K562 (cell line): ENCODE measurements at regions not wholly inside any gene's neighbourhood (a gene's known extent, or its start where the extent isn't known, plus 50 kb on each side); places are given as distances from the start of the nearest gene placed in this dataset.

Experiments used
- CREM ChIP-seq: IDR thresholded peaks from 2 replicates; pipeline ENCODE4 v1.6.1; 2014; ENCODE audit warnings: antibody characterized with exemption, low read depth
- ESRRA ChIP-seq: fragments of 450-650 bp; IDR thresholded peaks from 2 replicates; pipeline ENCODE4 v1.6.1; 2014; ENCODE audit warnings: low read depth, mild to moderate bottlenecking, moderate library complexity, borderline replicate concordance
- EZH2 ChIP-seq: IDR thresholded peaks from 2 replicates; pipeline ENCODE4 v1.6.1; 2012; ENCODE audit warnings: low read depth, mild to moderate bottlenecking, inconsistent platforms, low read length, borderline replicate concordance
- GABPB1 ChIP-seq: sonication (generic); formaldehyde crosslinking; IDR thresholded peaks from 2 replicates; pipeline ENCODE4 v1.8.0; 2022; ENCODE audit warnings: mild to moderate bottlenecking, missing genetic modification reagents
- HCFC1 ChIP-seq: IDR thresholded peaks from 2 replicates; pipeline ENCODE4 v1.6.1; 2012; ENCODE audit warnings: low read depth, low read length, improper control_type of control experiment
- HOXB6 ChIP-seq: fragments of 250-450 bp; sonication (Bioruptor Pico); IDR thresholded peaks from 2 replicates; pipeline ENCODE4 v1.5.1; 2022; ENCODE audit warnings: mild to moderate bottlenecking, borderline replicate concordance
- KDM1A ChIP-seq, 2 experiments: fragments of 450-650 bp; IDR thresholded peaks; 2 replicates each; pipeline ENCODE4 v1.6.1; 2016; ENCODE audit warnings: mild to moderate bottlenecking in 2 of 2
- NCOR1 ChIP-seq: fragments of 450-650 bp; IDR thresholded peaks from 2 replicates; pipeline ENCODE4 v1.6.1; 2016; ENCODE audit warnings: mild to moderate bottlenecking, moderate library complexity
- PHF21A ChIP-seq: fragments of 450-650 bp; IDR thresholded peaks from 2 replicates; pipeline ENCODE4 v1.6.1; 2017; ENCODE audit warnings: low read depth, borderline replicate concordance
- RBBP5 ChIP-seq: fragments of 200-600 bp; sonication (generic); IDR thresholded peaks from 2 replicates; pipeline ENCODE4 v1.6.1; 2012; ENCODE audit warnings: borderline replicate concordance, mild to moderate bottlenecking, low read length, control low read depth, inconsistent platforms; ENCODE audit not compliant: insufficient read depth, poor library complexity, severe bottlenecking
- RCOR1 ChIP-seq, 2 experiments: IDR thresholded peaks; 2 replicates each; pipeline ENCODE4 v1.6.1; 2012; ENCODE audit warnings: low read depth in 2 of 2, low read length in 2 of 2, borderline replicate concordance in 1 of 2, improper control_type of control experiment in 1 of 2
- RUNX1 ChIP-seq: sonication (generic); IDR thresholded peaks from 2 replicates; pipeline ENCODE4 v1.6.1; 2016; ENCODE audit warnings: antibody characterized with exemption, low read depth
- SNIP1 ChIP-seq: fragments of 450-650 bp; IDR thresholded peaks from 2 replicates; pipeline ENCODE4 v1.7.1; 2017; ENCODE audit warnings: low read depth, mild to moderate bottlenecking
- ZC3H8 ChIP-seq: fragments of 450-650 bp; IDR thresholded peaks from 2 replicates; pipeline ENCODE4 v1.6.1; 2017
- ZNF778 ChIP-seq: fragments of 450-650 bp; formaldehyde crosslinking; IDR thresholded peaks from 2 replicates; pipeline ENCODE4 v1.4.0; 2020; ENCODE audit warnings: mild to moderate bottlenecking, moderate library complexity
- TF ChIP-seq, protein P1 (sequence below): fragments of 250-450 bp; sonication (Bioruptor Pico); IDR thresholded peaks from 2 replicates; pipeline ENCODE4 v1.5.0; 2021
- TF ChIP-seq, protein P2 (sequence below): fragments of 250-450 bp; sonication (Bioruptor Pico); IDR thresholded peaks from 2 replicates; pipeline ENCODE4 v1.9.0; 2021; ENCODE audit warnings: mild to moderate bottlenecking
- TF ChIP-seq, protein P3 (sequence below): sonication (generic); formaldehyde crosslinking; IDR thresholded peaks from 2 replicates; pipeline ENCODE4 v1.8.0; 2022; ENCODE audit warnings: missing genetic modification reagents, mild to moderate bottlenecking, moderate library complexity, borderline replicate concordance
- TF ChIP-seq, protein P4 (sequence below): fragments of 200-800 bp; sonication (Bioruptor generic); IDR thresholded peaks from 2 replicates; pipeline ENCODE4 v1.6.1; 2016; ENCODE audit warnings: missing genetic modification characterization, missing compliant biosample characterization
- TF ChIP-seq, protein P5 (sequence below): sonication (generic); formaldehyde crosslinking; IDR thresholded peaks from 2 replicates; pipeline ENCODE4 v1.4.0; 2020; ENCODE audit warnings: mild to moderate bottlenecking, missing genetic modification reagents

DNA sequence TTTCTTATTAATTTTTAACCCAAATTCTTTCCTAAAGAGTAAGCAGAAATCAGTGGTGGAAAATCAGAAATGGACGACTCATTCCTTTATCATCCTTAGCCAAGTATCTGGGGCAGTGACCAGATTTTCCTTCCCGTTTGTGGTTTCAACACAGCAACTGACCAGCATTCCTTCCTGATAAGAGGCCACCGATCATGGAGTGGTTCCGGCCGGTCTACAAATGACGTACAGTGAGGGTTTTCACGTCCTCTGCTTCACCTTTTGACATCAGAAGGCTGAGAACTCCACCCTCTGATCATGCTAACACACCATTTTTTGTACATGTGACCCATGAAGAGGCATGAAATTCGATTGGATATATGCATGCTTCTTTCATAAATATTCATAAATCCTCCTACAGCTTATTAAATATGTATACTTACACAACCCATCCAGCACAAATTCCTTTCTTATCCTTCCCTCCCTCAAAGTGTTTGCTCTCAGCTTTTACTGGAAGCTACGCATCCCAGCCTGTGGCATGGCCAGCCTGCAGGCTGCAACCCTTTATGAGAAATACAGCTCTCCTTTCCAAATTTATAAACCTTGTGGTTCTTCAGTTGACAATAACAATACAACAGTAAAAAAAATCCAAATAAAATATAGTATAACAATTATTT, 173.0 kb upstream of the CASK start (continued):
- TF ChIP-seq, protein P1, sequence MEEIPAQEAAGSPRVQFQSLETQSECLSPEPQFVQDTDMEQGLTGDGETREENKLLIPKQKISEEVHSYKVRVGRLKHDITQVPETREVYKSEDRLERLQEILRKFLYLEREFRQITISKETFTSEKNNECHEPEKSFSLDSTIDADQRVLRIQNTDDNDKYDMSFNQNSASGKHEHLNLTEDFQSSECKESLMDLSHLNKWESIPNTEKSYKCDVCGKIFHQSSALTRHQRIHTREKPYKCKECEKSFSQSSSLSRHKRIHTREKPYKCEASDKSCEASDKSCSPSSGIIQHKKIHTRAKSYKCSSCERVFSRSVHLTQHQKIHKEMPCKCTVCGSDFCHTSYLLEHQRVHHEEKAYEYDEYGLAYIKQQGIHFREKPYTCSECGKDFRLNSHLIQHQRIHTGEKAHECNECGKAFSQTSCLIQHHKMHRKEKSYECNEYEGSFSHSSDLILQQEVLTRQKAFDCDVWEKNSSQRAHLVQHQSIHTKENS (CRISPR knock-in tag): no peak
- TF ChIP-seq ESRRA: peak; percentile 56; the same call in 1 of the 2 replicates
- peak; percentile 64; the same call in 1 of the 2 replicates for TF ChIP-seq CREM
- no peak for TF ChIP-seq SNIP1
- no peak for TF ChIP-seq EZH2
- TF ChIP-seq HCFC1: no peak
- no peak for TF ChIP-seq PHF21A
- TF ChIP-seq ZC3H8: no peak
- TF ChIP-seq RUNX1: no peak
- peak; percentile 91 to 93 for TF ChIP-seq KDM1A (IDR thresholded peaks at IDR 0.05)
- TF ChIP-seq, protein P2, sequence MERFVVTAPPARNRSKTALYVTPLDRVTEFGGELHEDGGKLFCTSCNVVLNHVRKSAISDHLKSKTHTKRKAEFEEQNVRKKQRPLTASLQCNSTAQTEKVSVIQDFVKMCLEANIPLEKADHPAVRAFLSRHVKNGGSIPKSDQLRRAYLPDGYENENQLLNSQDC (CRISPR knock-in tag): no peak
- peak in 1 of 2 experiments; percentile 98; a peak in 2 of 4 replicates for TF ChIP-seq RCOR1 (IDR thresholded peaks at IDR 0.05; ENCODE audit: borderline replicate concordance in 1 of 2, low read depth in 2 of 2, low read length in 2 of 2)
- no peak for TF ChIP-seq NCOR1
- TF ChIP-seq, protein P3, sequence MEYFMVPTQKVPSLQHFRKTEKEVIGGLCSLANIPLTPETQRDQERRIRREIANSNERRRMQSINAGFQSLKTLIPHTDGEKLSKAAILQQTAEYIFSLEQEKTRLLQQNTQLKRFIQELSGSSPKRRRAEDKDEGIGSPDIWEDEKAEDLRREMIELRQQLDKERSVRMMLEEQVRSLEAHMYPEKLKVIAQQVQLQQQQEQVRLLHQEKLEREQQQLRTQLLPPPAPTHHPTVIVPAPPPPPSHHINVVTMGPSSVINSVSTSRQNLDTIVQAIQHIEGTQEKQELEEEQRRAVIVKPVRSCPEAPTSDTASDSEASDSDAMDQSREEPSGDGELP (CRISPR knock-in tag): no peak
- TF ChIP-seq RBBP5: no peak
- TF ChIP-seq HOXB6 (CRISPR knock-in tag): no peak
- no peak for TF ChIP-seq GABPB1 (CRISPR knock-in tag)
- TF ChIP-seq, protein P4, sequence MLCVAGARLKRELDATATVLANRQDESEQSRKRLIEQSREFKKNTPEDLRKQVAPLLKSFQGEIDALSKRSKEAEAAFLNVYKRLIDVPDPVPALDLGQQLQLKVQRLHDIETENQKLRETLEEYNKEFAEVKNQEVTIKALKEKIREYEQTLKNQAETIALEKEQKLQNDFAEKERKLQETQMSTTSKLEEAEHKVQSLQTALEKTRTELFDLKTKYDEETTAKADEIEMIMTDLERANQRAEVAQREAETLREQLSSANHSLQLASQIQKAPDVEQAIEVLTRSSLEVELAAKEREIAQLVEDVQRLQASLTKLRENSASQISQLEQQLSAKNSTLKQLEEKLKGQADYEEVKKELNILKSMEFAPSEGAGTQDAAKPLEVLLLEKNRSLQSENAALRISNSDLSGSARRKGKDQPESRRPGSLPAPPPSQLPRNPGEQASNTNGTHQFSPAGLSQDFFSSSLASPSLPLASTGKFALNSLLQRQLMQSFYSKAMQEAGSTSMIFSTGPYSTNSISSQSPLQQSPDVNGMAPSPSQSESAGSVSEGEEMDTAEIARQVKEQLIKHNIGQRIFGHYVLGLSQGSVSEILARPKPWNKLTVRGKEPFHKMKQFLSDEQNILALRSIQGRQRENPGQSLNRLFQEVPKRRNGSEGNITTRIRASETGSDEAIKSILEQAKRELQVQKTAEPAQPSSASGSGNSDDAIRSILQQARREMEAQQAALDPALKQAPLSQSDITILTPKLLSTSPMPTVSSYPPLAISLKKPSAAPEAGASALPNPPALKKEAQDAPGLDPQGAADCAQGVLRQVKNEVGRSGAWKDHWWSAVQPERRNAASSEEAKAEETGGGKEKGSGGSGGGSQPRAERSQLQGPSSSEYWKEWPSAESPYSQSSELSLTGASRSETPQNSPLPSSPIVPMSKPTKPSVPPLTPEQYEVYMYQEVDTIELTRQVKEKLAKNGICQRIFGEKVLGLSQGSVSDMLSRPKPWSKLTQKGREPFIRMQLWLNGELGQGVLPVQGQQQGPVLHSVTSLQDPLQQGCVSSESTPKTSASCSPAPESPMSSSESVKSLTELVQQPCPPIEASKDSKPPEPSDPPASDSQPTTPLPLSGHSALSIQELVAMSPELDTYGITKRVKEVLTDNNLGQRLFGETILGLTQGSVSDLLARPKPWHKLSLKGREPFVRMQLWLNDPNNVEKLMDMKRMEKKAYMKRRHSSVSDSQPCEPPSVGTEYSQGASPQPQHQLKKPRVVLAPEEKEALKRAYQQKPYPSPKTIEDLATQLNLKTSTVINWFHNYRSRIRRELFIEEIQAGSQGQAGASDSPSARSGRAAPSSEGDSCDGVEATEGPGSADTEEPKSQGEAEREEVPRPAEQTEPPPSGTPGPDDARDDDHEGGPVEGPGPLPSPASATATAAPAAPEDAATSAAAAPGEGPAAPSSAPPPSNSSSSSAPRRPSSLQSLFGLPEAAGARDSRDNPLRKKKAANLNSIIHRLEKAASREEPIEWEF: no peak
- TF ChIP-seq, protein P5, sequence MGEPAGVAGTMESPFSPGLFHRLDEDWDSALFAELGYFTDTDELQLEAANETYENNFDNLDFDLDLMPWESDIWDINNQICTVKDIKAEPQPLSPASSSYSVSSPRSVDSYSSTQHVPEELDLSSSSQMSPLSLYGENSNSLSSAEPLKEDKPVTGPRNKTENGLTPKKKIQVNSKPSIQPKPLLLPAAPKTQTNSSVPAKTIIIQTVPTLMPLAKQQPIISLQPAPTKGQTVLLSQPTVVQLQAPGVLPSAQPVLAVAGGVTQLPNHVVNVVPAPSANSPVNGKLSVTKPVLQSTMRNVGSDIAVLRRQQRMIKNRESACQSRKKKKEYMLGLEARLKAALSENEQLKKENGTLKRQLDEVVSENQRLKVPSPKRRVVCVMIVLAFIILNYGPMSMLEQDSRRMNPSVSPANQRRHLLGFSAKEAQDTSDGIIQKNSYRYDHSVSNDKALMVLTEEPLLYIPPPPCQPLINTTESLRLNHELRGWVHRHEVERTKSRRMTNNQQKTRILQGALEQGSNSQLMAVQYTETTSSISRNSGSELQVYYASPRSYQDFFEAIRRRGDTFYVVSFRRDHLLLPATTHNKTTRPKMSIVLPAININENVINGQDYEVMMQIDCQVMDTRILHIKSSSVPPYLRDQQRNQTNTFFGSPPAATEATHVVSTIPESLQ (CRISPR knock-in tag): no peak
- TF ChIP-seq ZNF778: no peak
